H9 (cell line): ENCODE measurements at regions not wholly inside any gene's neighbourhood (a gene's known extent, or its start where the extent isn't known, plus 50 kb on each side); places are given as distances from the start of the nearest gene placed in this dataset.

Source experiments
- DNase-seq: peaks from one replicate; pipeline ENCODE4 v3.0.0-alpha.2; 2017
- H2AFZ ChIP-seq: one replicate; pipeline ENCODE4 v1.6.1; 2013; ENCODE audit warnings: mild to moderate bottlenecking, low read length, control low read depth, moderate library complexity
- H2AK5ac ChIP-seq: 2 replicates; pipeline ENCODE4 v1.6.1; 2013; ENCODE audit warnings: low read length, control low read depth, mixed read lengths; ENCODE audit not compliant: insufficient read length
- H2BK120ac ChIP-seq: one replicate; pipeline ENCODE4 v1.6.1; 2013; ENCODE audit warnings: low read depth, mild to moderate bottlenecking, low read length, control low read depth, inconsistent platforms; ENCODE audit not compliant: poor library complexity, severe bottlenecking
- H2BK12ac ChIP-seq: 2 replicates; pipeline ENCODE4 v1.6.1; 2013; ENCODE audit warnings: low read length, control low read depth, mixed read lengths, low read depth; ENCODE audit not compliant: insufficient read length
- H2BK15ac ChIP-seq: 2 replicates; pipeline ENCODE4 v1.6.1; 2013; ENCODE audit warnings: low read depth, low read length, control low read depth
- H2BK20ac ChIP-seq: one replicate; pipeline ENCODE4 v1.6.1; 2013; ENCODE audit warnings: low read depth, mild to moderate bottlenecking, low read length, control low read depth, inconsistent platforms; ENCODE audit not compliant: poor library complexity, severe bottlenecking
- H2BK5ac ChIP-seq: 2 replicates; pipeline ENCODE4 v1.6.1; 2013; ENCODE audit warnings: low read length, control low read depth, mixed read lengths; ENCODE audit not compliant: insufficient read length
- H3K14ac ChIP-seq: 2 replicates; pipeline ENCODE4 v1.6.1; 2013; ENCODE audit warnings: low read length, control low read depth; ENCODE audit not compliant: insufficient read depth
- H3K18ac ChIP-seq: 2 replicates; pipeline ENCODE4 v1.6.1; 2013; ENCODE audit warnings: low read depth, mild to moderate bottlenecking, mixed read lengths, low read length, control low read depth; ENCODE audit not compliant: insufficient read length
- H3K23ac ChIP-seq: 2 replicates; pipeline ENCODE4 v1.6.1; 2013; ENCODE audit warnings: low read length, control low read depth, mixed read lengths, low read depth; ENCODE audit not compliant: insufficient read length
- H3K23me2 ChIP-seq: 2 replicates; pipeline ENCODE4 v1.6.1; 2013; ENCODE audit warnings: low read depth, mild to moderate bottlenecking, mixed read lengths, low read length, control low read depth; ENCODE audit not compliant: insufficient read length, poor library complexity, severe bottlenecking
- H3K27ac ChIP-seq: 2 replicates; pipeline ENCODE4 v1.5.1; 2013; ENCODE audit warnings: low read length, control low read depth, mixed read lengths, low read depth; ENCODE audit not compliant: insufficient read length
- H3K27me3 ChIP-seq: 2 replicates; pipeline ENCODE4 v1.6.1; 2013; ENCODE audit warnings: low read length, control low read depth, inconsistent platforms; ENCODE audit not compliant: insufficient read depth
- H3K4ac ChIP-seq: 2 replicates; pipeline ENCODE4 v1.6.1; 2013; ENCODE audit warnings: low read depth, mild to moderate bottlenecking, control low read depth, inconsistent platforms, low read length, moderate library complexity
- H3K4me1 ChIP-seq: 2 replicates; pipeline ENCODE4 v1.6.1; 2013; ENCODE audit warnings: low read length, control low read depth, inconsistent platforms; ENCODE audit not compliant: insufficient read depth
- H3K4me2 ChIP-seq: 2 replicates; pipeline ENCODE4 v1.6.1; 2013; ENCODE audit warnings: low read length, control low read depth, mixed read lengths; ENCODE audit not compliant: insufficient read length, insufficient read depth
- H3K56ac ChIP-seq: 2 replicates; pipeline ENCODE4 v1.6.1; 2013; ENCODE audit warnings: low read depth, mild to moderate bottlenecking, mixed read lengths, low read length, control low read depth; ENCODE audit not compliant: insufficient read length
- H3K79me1 ChIP-seq: 2 replicates; pipeline ENCODE4 v1.6.1; 2013; ENCODE audit warnings: low read depth, mild to moderate bottlenecking, moderate library complexity, low read length, control low read depth, inconsistent platforms; ENCODE audit not compliant: insufficient read depth, poor library complexity, severe bottlenecking
- H3K79me2 ChIP-seq: 2 replicates; pipeline ENCODE4 v1.6.1; 2013; ENCODE audit warnings: low read length, control low read depth, inconsistent platforms; ENCODE audit not compliant: insufficient read depth
- H3K9ac ChIP-seq: 2 replicates; pipeline ENCODE4 v1.6.1; 2013; ENCODE audit warnings: low read length, control low read depth, mixed read lengths; ENCODE audit not compliant: insufficient read length; ENCODE audit errors: extremely low read depth
- H3K9me3 ChIP-seq: one replicate; pipeline ENCODE4 v1.6.1; 2013; ENCODE audit warnings: low read depth, low read length, inconsistent platforms; ENCODE audit not compliant: control insufficient read depth
- H3T11ph ChIP-seq: one replicate; pipeline ENCODE4 v1.6.1; 2013; ENCODE audit warnings: mild to moderate bottlenecking, low read length, control low read depth, inconsistent platforms
- H4K20me1 ChIP-seq: one replicate; pipeline ENCODE4 v1.6.1; 2013; ENCODE audit not compliant: control insufficient read depth, insufficient read length, insufficient read depth
- H4K5ac ChIP-seq: 2 replicates; pipeline ENCODE4 v1.6.1; 2013; ENCODE audit warnings: low read depth, mild to moderate bottlenecking, mixed read lengths, low read length, control low read depth; ENCODE audit not compliant: insufficient read length
- H4K8ac ChIP-seq: replicated peaks from 2 replicates; pipeline ENCODE4 v1.6.1; 2013; ENCODE audit warnings: low read length, control low read depth, mixed read lengths, low read depth; ENCODE audit not compliant: insufficient read length
- H4K91ac ChIP-seq: 2 replicates; pipeline ENCODE4 v1.6.1; 2013; ENCODE audit warnings: low read depth, mild to moderate bottlenecking, moderate library complexity, mixed read lengths, low read length, control low read depth; ENCODE audit not compliant: insufficient read length
- H3K27ac Mint-ChIP-seq, 3 experiments: 2 replicates in 2 of 3; 3 replicates in 1 of 3; pipeline ENCODE4 v1.8.0; 2020 to 2021; ENCODE audit warnings: mixed read lengths in 3 of 3, mild to moderate bottlenecking in 1 of 3, moderate library complexity in 1 of 3
- H3K27me3 Mint-ChIP-seq: 2 replicates; pipeline ENCODE4 v1.8.0; 2021; ENCODE audit warnings: low read depth, mild to moderate bottlenecking, moderate library complexity, mixed read lengths
- H3K36me3 Mint-ChIP-seq, 3 experiments: 2 replicates in 2 of 3; 3 replicates in 1 of 3; pipeline ENCODE4 v1.8.0; 2020 to 2021; ENCODE audit warnings: low read depth in 3 of 3, mixed read lengths in 3 of 3; ENCODE audit not compliant: insufficient read depth in 1 of 3
- H3K4me1 Mint-ChIP-seq, 2 experiments: 2 replicates each; pipeline ENCODE4 v1.8.0; 2020; ENCODE audit warnings: mixed read lengths in 2 of 2
- H3K4me3 Mint-ChIP-seq, 2 experiments: 2 replicates in 1 of 2; 3 replicates in 1 of 2; pipeline ENCODE4 v1.8.0; 2020 to 2021; ENCODE audit warnings: mild to moderate bottlenecking in 2 of 2, mixed read lengths in 2 of 2, moderate library complexity in 1 of 2
- H3K9me3 Mint-ChIP-seq, 2 experiments: 2 replicates in 1 of 2; 3 replicates in 1 of 2; pipeline ENCODE4 v1.8.0; 2020; ENCODE audit warnings: mild to moderate bottlenecking in 2 of 2, mixed read lengths in 2 of 2, moderate library complexity in 1 of 2
- WGBS: extraction: QIAGEN DNeasy Blood & Tissue Kit; methylation state at CpG from one replicate; pipeline ENCODE4 v1.1.7; 2013; ENCODE audit warnings: missing lambda C conversion rate, low lambda C conversion rate, mixed read lengths; ENCODE audit not compliant: insufficient read length; ENCODE audit errors: extremely low coverage; 5-methylcytosine and 5-hydroxymethylcytosine counted together
- TF ChIP-seq, protein P1 (sequence below): fragments of 200-600 bp; sonication (generic); conservative IDR thresholded peaks from 3 replicates; pipeline ENCODE4 v1.8.0; 2021; ENCODE audit warnings: antibody characterized with exemption, mild to moderate bottlenecking

DNA sequence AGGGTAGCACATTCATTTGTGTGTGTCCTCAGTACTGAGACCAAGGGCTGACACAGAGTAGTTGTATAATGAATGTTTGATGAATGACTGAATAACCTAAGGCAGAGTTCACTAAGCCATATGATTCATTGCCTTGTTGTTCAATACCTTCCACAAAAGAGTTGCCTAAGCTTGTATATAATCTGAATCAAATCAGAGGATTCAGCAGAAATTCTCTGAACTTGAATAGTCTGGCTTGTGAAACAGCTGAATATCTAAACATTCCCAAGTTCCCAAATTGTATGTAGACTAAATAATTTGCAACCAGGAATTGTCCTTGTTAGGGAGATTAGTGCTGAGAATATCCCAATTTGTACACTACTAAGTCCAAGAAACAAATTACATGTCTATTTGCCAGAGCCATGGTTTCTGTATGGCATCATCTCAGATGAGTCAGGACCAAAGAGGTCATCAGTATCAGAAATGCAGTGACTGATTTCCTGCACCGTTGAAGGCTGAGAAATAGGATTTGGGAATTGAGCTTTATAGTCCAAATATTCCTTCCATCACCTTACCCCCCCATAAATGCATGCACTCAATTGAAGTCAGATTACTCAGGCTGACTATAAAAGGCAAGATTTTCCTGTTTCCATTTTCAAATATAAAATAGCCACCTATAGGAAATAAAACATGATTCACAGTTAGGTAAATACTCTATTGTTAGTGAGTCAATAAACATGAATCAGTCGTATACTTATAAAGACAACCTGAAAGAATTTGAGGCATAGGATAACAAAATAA lies 168.7 kb downstream of the PHLDA1 start:
- no peak overlapping the region for H3K9ac ChIP-seq
- H3K4ac ChIP-seq: no peak overlapping the region
- no peak overlapping the region for H3K4me2 ChIP-seq

More for the DNA sequence above, 168.7 kb downstream of the PHLDA1 start:
- no peaks in the 10 kb centered on the region for H3K23me2 ChIP-seq
- H2BK12ac ChIP-seq: no peak overlapping the region
- no peaks in the 10 kb centered on the region for H3K27me3 ChIP-seq
- H4K91ac ChIP-seq: no peak overlapping the region
- WGBS: no CpG with 5 or more reads among the region's 2 CpGs
- no peak overlapping the region for H2BK5ac ChIP-seq
- H3K36me3 Mint-ChIP-seq: peaks cover 0 to 5% (median 0%) of the 10 kb centered on the region in 3 experiments; a peak in 4 of 7 replicates
- H2BK120ac ChIP-seq: no peak overlapping the region
- H3K4me1 ChIP-seq: peaks cover 2% of the 10 kb centered on the region; the same call in 1 of the 2 replicates
- no peaks in the 10 kb centered on the region for H3K27me3 Mint-ChIP-seq
- H4K8ac ChIP-seq: no peak overlapping the region
- H3K4me3 Mint-ChIP-seq: no peak overlapping the region
- H3T11ph ChIP-seq: no peak overlapping the region
- no peak overlapping the region for H3K18ac ChIP-seq
- H3K14ac ChIP-seq: no peak overlapping the region
- H4K5ac ChIP-seq: no peak overlapping the region
- no peak overlapping the region for H3K27ac ChIP-seq
- no peak overlapping the region for H3K27ac Mint-ChIP-seq
- TF ChIP-seq, protein P1, sequence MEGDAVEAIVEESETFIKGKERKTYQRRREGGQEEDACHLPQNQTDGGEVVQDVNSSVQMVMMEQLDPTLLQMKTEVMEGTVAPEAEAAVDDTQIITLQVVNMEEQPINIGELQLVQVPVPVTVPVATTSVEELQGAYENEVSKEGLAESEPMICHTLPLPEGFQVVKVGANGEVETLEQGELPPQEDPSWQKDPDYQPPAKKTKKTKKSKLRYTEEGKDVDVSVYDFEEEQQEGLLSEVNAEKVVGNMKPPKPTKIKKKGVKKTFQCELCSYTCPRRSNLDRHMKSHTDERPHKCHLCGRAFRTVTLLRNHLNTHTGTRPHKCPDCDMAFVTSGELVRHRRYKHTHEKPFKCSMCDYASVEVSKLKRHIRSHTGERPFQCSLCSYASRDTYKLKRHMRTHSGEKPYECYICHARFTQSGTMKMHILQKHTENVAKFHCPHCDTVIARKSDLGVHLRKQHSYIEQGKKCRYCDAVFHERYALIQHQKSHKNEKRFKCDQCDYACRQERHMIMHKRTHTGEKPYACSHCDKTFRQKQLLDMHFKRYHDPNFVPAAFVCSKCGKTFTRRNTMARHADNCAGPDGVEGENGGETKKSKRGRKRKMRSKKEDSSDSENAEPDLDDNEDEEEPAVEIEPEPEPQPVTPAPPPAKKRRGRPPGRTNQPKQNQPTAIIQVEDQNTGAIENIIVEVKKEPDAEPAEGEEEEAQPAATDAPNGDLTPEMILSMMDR: no peak
- no peaks in the 10 kb centered on the region for H3K79me1 ChIP-seq
- peaks cover 3 to 4% of the 10 kb centered on the region in 2 experiments; a peak in 3 of 4 replicates for H3K4me1 Mint-ChIP-seq
- no peaks in the 10 kb centered on the region for H4K20me1 ChIP-seq
- DNase-seq: no peak
- no peak overlapping the region for H2AFZ ChIP-seq
- H2BK15ac ChIP-seq: no peak overlapping the region
- H3K23ac ChIP-seq: no peak overlapping the region
- H3K79me2 ChIP-seq: no peaks in the 10 kb centered on the region
- no peak overlapping the region for H3K56ac ChIP-seq
- H2AK5ac ChIP-seq: no peak overlapping the region
- H3K9me3 Mint-ChIP-seq: peaks cover 5 to 8% of the 10 kb centered on the region in 2 experiments; a peak in 3 of 5 replicates
- no peak overlapping the region for H2BK20ac ChIP-seq
- no peaks in the 10 kb centered on the region for H3K9me3 ChIP-seq
